Thyroid gland (tissue), 4 donors: ENCODE measurements at regions not wholly inside any gene's neighbourhood (a gene's known extent, or its start where the extent isn't known, plus 50 kb on each side); places are given as distances from the start of the nearest gene placed in this dataset.

Source experiments
- CTCF ChIP-seq, 6 experiments: fragments of 200-600 bp in 3 of 6; fragments of 450-650 bp in 3 of 6; sonication (generic) in 3 of 6; IDR thresholded peaks; one replicate each; pipeline ENCODE4 v1.5.1; 2016 to 2019; ENCODE audit warnings: antibody characterized with exemption in 6 of 6, mild to moderate bottlenecking in 2 of 6, inconsistent platforms in 1 of 6, moderate library complexity in 1 of 6
- POLR2A ChIP-seq, 2 donors: fragments of 450-650 bp; IDR thresholded peaks; one replicate each; pipeline ENCODE4 v1.6.1; 2017; ENCODE audit warnings: antibody characterized with exemption in 2 of 2, mild to moderate bottlenecking in 2 of 2, moderate library complexity in 1 of 2

- no peak for TF ChIP-seq CTCF (IDR thresholded peaks at IDR 0.05)
- no peak for TF ChIP-seq POLR2A (IDR thresholded peaks at IDR 0.05)
These were observed 437.4 kb downstream of the MTRR start for GRCh38 chr5:8306288-8306896.
